ENCODE measurements at regions not wholly inside any gene's neighbourhood (a gene's known extent, or its start where the extent isn't known, plus 50 kb on each side); places are given as distances from the start of the nearest gene placed in this dataset.

DNA sequence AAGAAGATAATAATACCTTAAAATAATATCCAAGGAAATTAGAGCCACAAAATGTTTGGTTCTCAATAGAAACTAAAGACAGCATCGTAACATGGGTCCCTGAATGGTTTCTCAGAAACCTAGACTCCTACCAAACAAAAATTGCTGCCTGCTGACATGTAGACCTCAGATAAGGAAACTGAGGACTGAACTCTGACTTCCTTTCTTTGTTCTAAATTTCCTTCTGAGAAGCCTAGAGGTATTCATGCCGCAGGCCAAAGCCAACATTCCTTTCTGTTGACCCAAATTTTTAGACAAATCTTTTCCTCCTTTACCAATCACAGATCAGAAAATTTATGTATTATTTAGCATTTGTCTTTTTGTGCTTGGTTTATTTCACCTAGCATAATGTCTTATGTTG is 816.7 kb upstream of the PHF14 start:
- TF ChIP-seq, protein P1, sequence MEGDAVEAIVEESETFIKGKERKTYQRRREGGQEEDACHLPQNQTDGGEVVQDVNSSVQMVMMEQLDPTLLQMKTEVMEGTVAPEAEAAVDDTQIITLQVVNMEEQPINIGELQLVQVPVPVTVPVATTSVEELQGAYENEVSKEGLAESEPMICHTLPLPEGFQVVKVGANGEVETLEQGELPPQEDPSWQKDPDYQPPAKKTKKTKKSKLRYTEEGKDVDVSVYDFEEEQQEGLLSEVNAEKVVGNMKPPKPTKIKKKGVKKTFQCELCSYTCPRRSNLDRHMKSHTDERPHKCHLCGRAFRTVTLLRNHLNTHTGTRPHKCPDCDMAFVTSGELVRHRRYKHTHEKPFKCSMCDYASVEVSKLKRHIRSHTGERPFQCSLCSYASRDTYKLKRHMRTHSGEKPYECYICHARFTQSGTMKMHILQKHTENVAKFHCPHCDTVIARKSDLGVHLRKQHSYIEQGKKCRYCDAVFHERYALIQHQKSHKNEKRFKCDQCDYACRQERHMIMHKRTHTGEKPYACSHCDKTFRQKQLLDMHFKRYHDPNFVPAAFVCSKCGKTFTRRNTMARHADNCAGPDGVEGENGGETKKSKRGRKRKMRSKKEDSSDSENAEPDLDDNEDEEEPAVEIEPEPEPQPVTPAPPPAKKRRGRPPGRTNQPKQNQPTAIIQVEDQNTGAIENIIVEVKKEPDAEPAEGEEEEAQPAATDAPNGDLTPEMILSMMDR (IDR thresholded peaks at IDR 0.05) = no peak
- TF ChIP-seq POLR2A (IDR thresholded peaks at IDR 0.05) (no peak), POLR2AphosphoS5 (IDR thresholded peaks at IDR 0.05; ENCODE audit: insufficient read depth in 1 of 2, low read depth in 1 of 2) (no peak)
